ENCODE measurements at regions not wholly inside any gene's neighbourhood (a gene's known extent, or its start where the extent isn't known, plus 50 kb on each side); places are given as distances from the start of the nearest gene placed in this dataset.

- TF ChIP-seq JUND (IDR thresholded peaks at IDR 0.05; ENCODE audit: low read length) (no peak), CTCF (IDR thresholded peaks at IDR 0.05; ENCODE audit: control extremely low read depth in 1 of 3, insufficient read depth in 1 of 3, low read depth in 1 of 3, low read length in 3 of 3) (no peak), POLR2AphosphoS5 (IDR thresholded peaks at IDR 0.05; ENCODE audit: low read depth, low read length) (no peak)
Measured at GRCh38 chr1:22238356-22239224, 95.7 kb upstream of the WNT4 start.

Measured in H1 (cell line).